ENCODE measurements at regions not wholly inside any gene's neighbourhood (a gene's known extent, or its start where the extent isn't known, plus 50 kb on each side); places are given as distances from the start of the nearest gene placed in this dataset.
"Not testable (repeated sequence)": the region's sequence is repeated elsewhere in the genome, so short reads cannot be mapped to it uniquely, and the experiment has no call there.

- DNase-seq (ENCODE audit: low read depth): not testable (repeated sequence)
Measured at GRCh38 chr7:65145710-65146109, 139.2 kb upstream of the ERV3-1 start.

- DNase-seq (ENCODE audit: low read depth): not testable (repeated sequence)
Measured at GRCh38 chr7:65145008-65145407, 138.5 kb upstream of the ERV3-1 start.

- not testable (repeated sequence) for DNase-seq (ENCODE audit: low read depth)
Measured at GRCh38 chr7:65144557-65144956, 138.1 kb upstream of the ERV3-1 start.

GRCh38 chr7:65144119-65144518, 137.6 kb upstream of the ERV3-1 start:
- not testable (repeated sequence) for DNase-seq (ENCODE audit: low read depth)

- not testable (repeated sequence) for DNase-seq (ENCODE audit: low read depth)
Measured at GRCh38 chr7:65141894-65142293, 135.4 kb upstream of the ERV3-1 start.

GRCh38 chr7:65141405-65141778, 134.9 kb upstream of the ERV3-1 start:
- DNase-seq (ENCODE audit: low read depth): not testable (repeated sequence)

GRCh38 chr7:65140543-65141404, 134.3 kb upstream of the ERV3-1 start:
- not testable (repeated sequence) for DNase-seq (ENCODE audit: low read depth)

GRCh38 chr7:65136850-65137249, 130.4 kb upstream of the ERV3-1 start:
- DNase-seq (ENCODE audit: low read depth): not testable (repeated sequence)

- not testable (repeated sequence) for DNase-seq (ENCODE audit: low read depth)
Measured at GRCh38 chr7:65133087-65133486, 126.6 kb upstream of the ERV3-1 start.

- not testable (repeated sequence) for DNase-seq (ENCODE audit: low read depth)
Measured at GRCh38 chr7:65132256-65132655, 125.8 kb upstream of the ERV3-1 start.

GRCh38 chr7:65127364-65127763, 120.9 kb upstream of the ERV3-1 start:
- not testable (repeated sequence) for DNase-seq (ENCODE audit: low read depth)

- DNase-seq (ENCODE audit: low read depth): not testable (repeated sequence)
Measured at GRCh38 chr7:65124600-65124999, 118.1 kb upstream of the ERV3-1 start.

- not testable (repeated sequence) for DNase-seq (ENCODE audit: low read depth)
Measured at GRCh38 chr7:65105650-65106203, 99.2 kb upstream of the ERV3-1 start.

- not testable (repeated sequence) for DNase-seq (ENCODE audit: low read depth)
Measured at GRCh38 chr7:65100499-65100898, 94.0 kb upstream of the ERV3-1 start.

- not testable (repeated sequence) for DNase-seq (ENCODE audit: low read depth)
Measured at GRCh38 chr7:65081669-65082055, 75.2 kb upstream of the ERV3-1 start.

GRCh38 chr7:65080799-65081668, 74.5 kb upstream of the ERV3-1 start:
- peak; percentile 88 for DNase-seq (ENCODE audit: low read depth)

GRCh38 chr7:65074959-65075358, 68.5 kb upstream of the ERV3-1 start:
- DNase-seq (ENCODE audit: low read depth): not testable (repeated sequence)

- DNase-seq (ENCODE audit: low read depth): not testable (repeated sequence)
Measured at GRCh38 chr7:65073160-65073559, 66.7 kb upstream of the ERV3-1 start.

GRCh38 chr7:65071854-65072431, 65.5 kb upstream of the ERV3-1 start:
- not testable (repeated sequence) for DNase-seq (ENCODE audit: low read depth)

- DNase-seq (ENCODE audit: low read depth): not testable (repeated sequence)
Measured at GRCh38 chr7:65069476-65069875, 63.0 kb upstream of the ERV3-1 start.

GRCh38 chr7:65062566-65062965, 56.1 kb upstream of the ERV3-1 start:
- DNase-seq (ENCODE audit: low read depth): not testable (repeated sequence)

- DNase-seq (ENCODE audit: low read depth): not testable (repeated sequence)
Measured at GRCh38 chr7:65059247-65059646, 52.8 kb upstream of the ERV3-1 start.
